HG03103 (cell line): ENCODE measurements at regions not wholly inside any gene's neighbourhood (a gene's known extent, or its start where the extent isn't known, plus 50 kb on each side); places are given as distances from the start of the nearest gene placed in this dataset.

ENCODE experiments used
- ATAC-seq: cut with Tn5 transposase; IDR thresholded peaks from one replicate; pipeline ENCODE4 v1.9.1; 2021; ENCODE audit warnings: low read depth; ENCODE audit not compliant: unreplicated experiment

GRCh38 chr2:147386284-147386683 is 458.5 kb upstream of the ACVR2A start:
- no peak for ATAC-seq

DNA sequence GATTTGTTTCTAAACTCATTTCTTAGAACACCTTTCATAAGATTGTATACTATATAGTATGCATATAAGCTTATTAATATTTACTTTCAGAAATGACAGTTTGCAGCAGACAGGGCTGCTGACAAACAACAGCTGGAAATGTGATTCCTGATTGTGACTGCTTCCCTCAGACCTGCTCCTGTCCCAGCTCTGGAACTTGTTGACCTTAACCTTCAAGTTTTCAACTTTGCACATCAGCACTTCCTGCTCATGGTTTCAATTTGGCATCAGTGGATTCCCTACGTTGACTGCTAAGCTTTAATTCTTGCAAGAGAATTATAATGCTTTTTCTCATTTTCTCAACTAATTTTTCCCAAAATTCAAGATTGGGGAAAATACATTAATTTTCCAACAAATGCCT is 459.2 kb upstream of the ACVR2A start:
- no peak for ATAC-seq

DNA sequence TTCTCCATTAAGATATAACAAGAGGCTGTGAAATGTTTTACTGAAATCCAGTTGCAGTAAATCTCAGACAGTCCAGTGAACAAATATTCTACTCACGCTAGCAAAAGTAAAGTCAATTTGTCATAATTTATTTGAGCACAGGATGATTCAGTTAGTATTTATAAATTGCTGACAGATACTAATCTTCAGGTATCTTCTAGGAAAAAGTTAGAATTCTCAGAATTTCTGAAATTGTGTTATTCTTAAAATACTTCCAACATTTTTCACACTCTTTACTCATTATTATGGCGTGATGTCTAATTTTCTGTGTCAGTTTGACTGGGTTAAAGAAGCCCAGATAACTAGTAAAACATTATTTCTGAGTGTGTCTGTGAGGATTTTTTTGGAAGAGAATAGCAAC is 460.2 kb upstream of the ACVR2A start:
- no peak for ATAC-seq

DNA sequence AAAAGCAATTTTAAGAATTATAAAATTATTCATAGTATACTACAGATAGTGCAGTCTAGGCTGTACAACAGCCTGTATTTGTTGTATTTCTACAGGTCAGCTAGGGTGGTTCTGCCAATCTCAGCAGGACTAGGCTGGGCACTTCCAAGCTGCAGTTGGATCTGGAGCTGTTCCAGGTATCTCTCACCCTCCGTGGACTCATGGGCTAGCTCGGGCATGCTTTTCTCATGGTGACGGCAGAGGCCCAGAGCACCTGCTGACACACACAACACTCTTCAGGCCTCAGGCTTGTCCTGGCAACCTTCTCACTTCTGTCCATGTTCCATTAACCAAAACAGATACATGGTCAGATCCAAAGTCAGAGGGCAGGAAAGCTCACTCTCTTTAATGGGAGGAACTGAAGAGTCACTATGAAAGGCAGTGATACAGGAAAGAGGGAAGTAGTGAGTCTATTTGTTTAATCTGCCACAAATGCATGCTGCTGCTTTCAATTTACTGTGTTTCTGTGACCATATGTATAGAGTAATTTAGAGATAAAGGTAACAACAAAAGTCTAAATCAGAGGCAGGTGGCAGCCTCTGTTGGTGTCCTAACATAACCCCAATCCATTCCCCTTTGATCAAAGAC is 462.4 kb upstream of the ACVR2A start:
- ATAC-seq = no peak

GRCh38 chr2:147378403-147378802 is 466.4 kb upstream of the ACVR2A start:
- no peak for ATAC-seq

GRCh38 chr2:147375073-147375472 is 469.8 kb upstream of the ACVR2A start:
- no peak for ATAC-seq

DNA sequence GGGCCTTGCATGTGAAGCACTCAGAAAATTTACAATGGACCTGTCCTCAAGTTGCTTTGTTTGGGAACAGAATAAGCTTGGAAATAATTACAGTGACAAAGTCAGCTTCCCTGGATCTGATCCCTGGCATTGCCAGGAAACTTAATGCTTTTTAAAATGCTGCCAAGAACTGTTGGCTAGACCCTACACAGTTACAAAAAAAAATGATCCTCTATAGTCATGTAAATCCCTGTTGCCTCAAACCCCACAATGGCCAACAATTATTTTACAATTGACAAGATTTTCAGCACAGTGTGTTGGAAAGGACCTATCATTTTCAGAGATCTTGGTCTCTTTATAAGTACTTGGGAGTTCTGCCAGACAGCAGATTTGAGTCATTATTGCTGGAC is 470.4 kb upstream of the ACVR2A start:
- no peak for ATAC-seq

GRCh38 chr2:147373800-147374422 is 470.9 kb upstream of the ACVR2A start:
- ATAC-seq = no peak

DNA sequence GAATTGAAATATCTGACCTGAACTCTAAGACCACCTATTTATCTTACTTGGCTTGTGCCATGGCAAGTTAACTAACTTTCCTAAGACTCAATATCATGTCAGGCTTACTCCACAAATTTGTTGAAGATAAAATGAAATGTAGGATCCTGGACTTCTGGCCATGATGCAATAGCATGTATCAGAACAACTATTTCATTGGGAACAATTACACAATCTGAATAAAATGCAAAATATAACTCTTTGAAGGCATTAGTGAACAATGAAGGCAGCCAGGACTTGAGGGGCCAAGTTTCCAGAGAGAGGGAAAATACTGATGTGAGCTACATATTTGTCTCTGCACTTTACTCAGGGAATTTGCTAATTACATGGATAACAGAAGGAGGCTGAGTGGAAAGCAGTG is 476.5 kb upstream of the ACVR2A start:
- no peak for ATAC-seq

- ATAC-seq = no peak
Observed at GRCh38 chr2:147366279-147366678, 478.6 kb upstream of the ACVR2A start.

DNA sequence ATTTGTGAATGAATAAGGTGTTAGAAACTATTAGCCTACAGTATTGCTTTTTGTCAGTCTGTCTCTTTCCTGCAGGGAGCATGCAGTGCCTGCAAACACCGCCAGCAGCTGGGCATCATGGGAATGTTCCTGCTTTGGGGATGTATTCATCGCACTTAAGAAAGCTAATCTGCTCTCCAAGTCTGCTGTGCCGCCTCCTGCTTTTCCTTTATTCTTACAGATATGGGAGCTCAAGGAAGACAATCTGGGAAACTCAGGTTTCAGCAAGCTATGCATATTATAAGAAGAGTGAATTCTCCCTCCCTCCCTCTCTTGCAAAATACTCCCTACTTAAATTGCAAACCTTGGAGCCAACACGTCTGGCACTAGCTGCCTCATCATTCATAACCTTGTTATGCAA is 479.2 kb upstream of the ACVR2A start:
- no peak for ATAC-seq

DNA sequence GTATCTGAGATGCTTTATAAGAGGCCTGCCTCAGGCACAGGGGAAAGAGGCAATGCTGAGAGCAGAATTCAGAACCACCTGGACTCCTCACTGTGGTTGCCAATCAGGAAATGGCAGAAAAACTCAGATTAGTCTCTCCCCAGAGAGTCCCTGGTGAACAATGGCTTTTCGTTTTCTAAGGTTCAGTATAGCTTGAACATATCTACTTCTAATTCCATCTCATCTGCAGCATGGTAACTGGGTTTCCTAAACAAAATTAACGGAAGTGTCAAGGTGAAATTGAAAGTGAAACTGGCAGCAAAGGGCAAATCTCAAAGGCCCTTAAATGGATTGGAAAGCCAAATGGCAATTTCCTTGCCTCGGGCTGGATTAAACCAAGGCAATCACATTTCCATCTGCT is 480.2 kb upstream of the ACVR2A start:
- no peak for ATAC-seq

DNA sequence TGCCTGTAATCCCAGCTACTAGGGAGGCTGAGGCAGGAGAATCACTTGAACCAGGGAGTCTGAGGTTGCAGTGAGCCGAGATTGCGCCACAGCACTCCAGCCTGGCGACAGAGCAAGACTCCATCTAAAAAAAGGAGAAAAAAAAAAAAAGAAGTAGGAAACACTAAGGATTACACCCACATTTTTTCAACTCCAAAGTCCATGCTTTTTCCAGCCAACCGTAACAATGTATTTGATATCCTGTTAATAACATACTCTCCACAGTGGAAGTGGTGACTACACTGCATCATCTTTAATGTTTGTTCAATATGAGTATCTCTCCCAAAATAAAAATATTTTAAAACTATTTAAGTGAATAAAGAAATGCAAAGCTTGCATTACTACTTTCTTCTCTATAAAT is 481.6 kb upstream of the ACVR2A start:
- no peak for ATAC-seq

- no peak for ATAC-seq
Observed at GRCh38 chr2:147358375-147358774, 486.5 kb upstream of the ACVR2A start.

DNA sequence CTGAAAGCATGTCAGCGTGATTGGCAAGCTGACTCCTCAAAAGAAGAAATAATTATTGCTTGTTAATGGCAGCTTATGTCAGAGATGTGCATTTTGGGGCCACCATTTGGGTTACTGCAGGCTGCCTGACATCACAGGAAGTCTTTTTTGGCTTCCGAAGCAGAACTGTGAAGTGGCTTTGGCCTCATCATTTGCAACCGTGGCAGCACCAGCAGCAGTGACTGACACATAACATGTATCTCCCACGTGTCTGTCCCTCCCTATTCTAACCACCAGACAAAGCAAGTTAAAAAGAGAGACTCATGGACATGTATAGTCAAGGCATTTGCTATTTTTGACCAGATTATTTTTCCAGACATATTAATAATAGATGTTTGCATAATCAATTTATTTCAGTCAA is 488.7 kb upstream of the ACVR2A start:
- ATAC-seq = no peak

GRCh38 chr2:147355706-147356105 is 489.1 kb upstream of the ACVR2A start:
- no peak for ATAC-seq

GRCh38 chr2:147353072-147353381 is 491.8 kb upstream of the ACVR2A start:
- ATAC-seq = no peak

GRCh38 chr2:147352264-147353071 is 492.4 kb upstream of the ACVR2A start:
- ATAC-seq = no peak

DNA sequence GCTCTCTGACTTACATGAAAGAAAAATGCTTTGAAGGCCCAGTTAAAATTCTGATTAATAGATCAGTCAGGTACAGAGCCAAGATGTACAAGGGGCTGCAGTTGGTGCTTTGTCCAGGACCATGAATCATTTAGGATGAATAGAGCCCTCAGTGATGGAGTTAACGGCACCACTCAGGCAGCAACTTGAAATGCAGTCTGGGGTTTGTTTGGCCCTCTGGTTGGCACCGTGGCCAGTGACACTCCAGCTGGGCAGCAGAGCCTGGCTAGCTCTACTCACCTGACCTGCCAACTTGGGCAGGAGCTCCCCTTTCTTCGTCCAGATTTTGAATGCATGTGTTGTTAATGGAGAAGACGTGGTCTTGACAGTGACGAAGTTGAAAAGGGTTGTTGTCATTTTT is 493.0 kb upstream of the ACVR2A start:
- no peak for ATAC-seq

- ATAC-seq = no peak
Observed at GRCh38 chr2:147348931-147349555, 495.8 kb upstream of the ACVR2A start.

DNA sequence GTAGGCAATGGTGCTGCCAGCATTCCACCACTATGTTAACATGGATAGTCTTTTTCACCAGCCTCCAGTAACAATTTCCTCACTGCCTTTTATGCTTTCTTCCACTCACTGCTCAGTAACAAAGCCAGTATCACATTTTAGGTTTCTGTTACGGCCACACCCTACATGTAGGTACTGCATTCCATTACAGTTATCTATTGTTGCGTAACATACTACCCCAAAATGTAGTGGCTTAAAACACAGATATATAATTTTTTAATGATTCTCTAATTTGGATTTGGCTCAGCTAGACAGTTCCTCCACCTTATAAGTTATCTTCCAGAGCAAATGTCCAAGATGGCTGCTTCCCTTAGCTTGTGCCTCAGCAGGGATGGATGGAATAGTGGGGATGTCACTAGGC is 498.7 kb upstream of the ACVR2A start:
- no peak for ATAC-seq

DNA sequence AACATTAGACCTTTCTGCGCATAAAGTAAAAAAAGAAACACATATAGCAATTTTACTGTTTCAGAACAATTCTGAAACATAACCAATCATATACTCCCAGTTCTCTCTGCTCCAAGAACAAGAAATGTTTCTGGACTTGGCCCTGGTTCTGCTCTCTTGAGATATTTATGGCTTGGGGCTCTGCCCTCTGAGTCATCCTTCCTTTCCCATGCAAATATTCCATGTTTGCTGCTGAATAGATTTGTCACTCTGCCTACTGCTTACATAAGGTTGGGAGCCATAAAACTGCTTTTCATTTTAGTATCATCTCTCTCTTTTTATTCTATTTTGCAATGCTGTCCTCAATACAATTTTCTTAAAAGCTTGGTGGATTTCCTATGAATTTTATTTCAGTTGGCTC is 499.6 kb upstream of the ACVR2A start:
- ATAC-seq = no peak
